Thymus (tissue), 11 donors: ENCODE measurements at regions not wholly inside any gene's neighbourhood (a gene's known extent, or its start where the extent isn't known, plus 50 kb on each side); places are given as distances from the start of the nearest gene placed in this dataset.
"Not testable (repeated sequence)": the region's sequence is repeated elsewhere in the genome, so short reads cannot be mapped to it uniquely, and the experiment has no call there.

Source experiments
- DNase-seq, 9 donors: peaks; one replicate each; pipeline ENCODE4 v3.0.0-alpha.2; 2013; ENCODE audit warnings: low spot score in 9 of 9, low read depth in 6 of 9, missing footprints in 1 of 9
- H3K27ac ChIP-seq, 2 donors: one replicate each; pipeline ENCODE4 v1.5.1; 2013; ENCODE audit warnings: control low read depth in 1 of 2, low read depth in 1 of 2, low read length in 1 of 2, mild to moderate bottlenecking in 1 of 2, moderate library complexity in 1 of 2
- H3K27me3 ChIP-seq, 2 donors: one replicate each; pipeline ENCODE4 v1.5.1; 2013; ENCODE audit warnings: low read length in 1 of 2; ENCODE audit not compliant: control insufficient read depth in 2 of 2, insufficient read depth in 1 of 2
- H3K36me3 ChIP-seq, 2 donors: one replicate each; pipeline ENCODE4 v1.5.1; 2013; ENCODE audit warnings: low read length in 1 of 2, mild to moderate bottlenecking in 1 of 2, moderate library complexity in 1 of 2; ENCODE audit not compliant: control insufficient read depth in 2 of 2, insufficient read depth in 2 of 2
- H3K4me1 ChIP-seq, 2 donors: one replicate each; pipeline ENCODE4 v1.5.1; 2013; ENCODE audit warnings: low read length in 2 of 2; ENCODE audit not compliant: control insufficient read depth in 2 of 2, insufficient read depth in 2 of 2
- H3K4me3 ChIP-seq, 2 donors: one replicate each; pipeline ENCODE4 v1.5.1; 2013; ENCODE audit warnings: low read length in 2 of 2, control low read depth in 1 of 2, mild to moderate bottlenecking in 1 of 2
- H3K9me3 ChIP-seq, 2 donors: one replicate each; pipeline ENCODE4 v1.5.1; 2013; ENCODE audit warnings: low read length in 1 of 2, mild to moderate bottlenecking in 1 of 2; ENCODE audit not compliant: control insufficient read depth in 2 of 2, insufficient read depth in 1 of 2
- WGBS: extraction: QIAGEN DNeasy Blood & Tissue Kit; methylation state at CpG from one replicate; pipeline ENCODE4 v1.1.7; 2013; 5-methylcytosine and 5-hydroxymethylcytosine counted together
- donor health status: healthy.

DNA sequence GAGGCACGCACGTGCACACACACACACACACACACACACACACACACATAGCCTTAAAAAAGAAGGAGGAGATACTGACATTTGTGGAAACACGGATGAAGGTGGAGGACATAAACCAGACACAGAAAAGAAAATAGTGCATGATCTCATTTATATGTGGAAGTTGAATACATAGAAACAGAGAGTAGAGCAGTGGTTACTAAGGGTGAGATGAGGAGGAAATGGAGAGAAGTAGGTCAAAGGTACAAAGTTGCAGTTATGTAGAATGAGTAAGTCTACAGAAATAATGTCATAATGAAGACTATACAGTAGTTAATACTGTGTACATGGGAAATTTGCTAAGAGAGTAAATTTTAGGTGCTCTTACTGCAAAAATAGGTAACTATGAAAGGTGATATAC is 412.2 kb upstream of the CDH9 start:
- 90% methylated on average over 3 of the region's 3 CpGs for WGBS
- Histone ChIP-seq H3K4me1 (no peaks in the 10 kb centered on the region), H3K9me3 (peaks cover 0 to 11% of the 10 kb centered on the region in 2 donors), H3K27me3 (no peaks in the 10 kb centered on the region), H3K4me3 (no peak overlapping the region), H3K36me3 (no peaks in the 10 kb centered on the region), H3K27ac (no peak overlapping the region)
- no peak for DNase-seq

- DNase-seq, H3K27ac ChIP-seq, H3K4me1 ChIP-seq, H3K27me3 ChIP-seq, H3K36me3 ChIP-seq, H3K9me3 ChIP-seq, H3K4me3 ChIP-seq: not testable (repeated sequence)
- 88% methylated on average over 20 of the region's 20 CpGs for WGBS
These were observed 401.0 kb upstream of the CDH9 start for GRCh38 chr5:27439383-27439782.

GRCh38 chr5:27437594-27438200 is 399.3 kb upstream of the CDH9 start:
- no peaks in the 10 kb centered on the region for H3K36me3 ChIP-seq
- DNase-seq = no peak
- 92% methylated on average over 2 of the region's 2 CpGs for WGBS
- H3K4me1 ChIP-seq = no peaks in the 10 kb centered on the region
- H3K4me3 ChIP-seq = no peak overlapping the region
- H3K27me3 ChIP-seq = no peaks in the 10 kb centered on the region
- peaks cover 0 to 9% of the 10 kb centered on the region in 2 donors for H3K9me3 ChIP-seq
- H3K27ac ChIP-seq = no peak overlapping the region

- Histone ChIP-seq H3K27me3 (no peaks in the 10 kb centered on the region), H3K36me3 (no peaks in the 10 kb centered on the region), H3K4me3 (no peak overlapping the region), H3K4me1 (no peaks in the 10 kb centered on the region), H3K27ac (no peak overlapping the region), H3K9me3 (peaks cover 0 to 2% of the 10 kb centered on the region in 2 donors)
- 94% methylated on average over 4 of the region's 4 CpGs for WGBS
- no peak for DNase-seq
These were observed 395.9 kb upstream of the CDH9 start for GRCh38 chr5:27434335-27434734.

- Histone ChIP-seq H3K27ac (no peak overlapping the region), H3K4me3 (no peak overlapping the region), H3K9me3 (no peaks in the 10 kb centered on the region), H3K27me3 (no peaks in the 10 kb centered on the region), H3K4me1 (no peaks in the 10 kb centered on the region), H3K36me3 (no peaks in the 10 kb centered on the region)
- DNase-seq = no peak
- 94% methylated on average over 1 of the region's 1 CpG for WGBS
These were observed 375.7 kb upstream of the CDH9 start for GRCh38 chr5:27414099-27414498.

GRCh38 chr5:27412384-27412783 is 374.0 kb upstream of the CDH9 start:
- Histone ChIP-seq H3K4me1 (no peaks in the 10 kb centered on the region), H3K27me3 (no peaks in the 10 kb centered on the region), H3K36me3 (no peaks in the 10 kb centered on the region), H3K9me3 (no peaks in the 10 kb centered on the region), H3K4me3 (no peak overlapping the region), H3K27ac (no peak overlapping the region)
- no peak for DNase-seq
- 96% methylated on average over 1 of the region's 1 CpG for WGBS

- H3K27ac ChIP-seq = no peak overlapping the region
- no peaks in the 10 kb centered on the region for H3K9me3 ChIP-seq
- H3K4me1 ChIP-seq = no peaks in the 10 kb centered on the region
- H3K27me3 ChIP-seq = no peaks in the 10 kb centered on the region
- no peak for DNase-seq
- no peaks in the 10 kb centered on the region for H3K36me3 ChIP-seq
- WGBS = 81% methylated on average over 1 of the region's 1 CpG
- no peak overlapping the region for H3K4me3 ChIP-seq
These were observed 367.6 kb upstream of the CDH9 start for GRCh38 chr5:27406020-27406419.

DNA sequence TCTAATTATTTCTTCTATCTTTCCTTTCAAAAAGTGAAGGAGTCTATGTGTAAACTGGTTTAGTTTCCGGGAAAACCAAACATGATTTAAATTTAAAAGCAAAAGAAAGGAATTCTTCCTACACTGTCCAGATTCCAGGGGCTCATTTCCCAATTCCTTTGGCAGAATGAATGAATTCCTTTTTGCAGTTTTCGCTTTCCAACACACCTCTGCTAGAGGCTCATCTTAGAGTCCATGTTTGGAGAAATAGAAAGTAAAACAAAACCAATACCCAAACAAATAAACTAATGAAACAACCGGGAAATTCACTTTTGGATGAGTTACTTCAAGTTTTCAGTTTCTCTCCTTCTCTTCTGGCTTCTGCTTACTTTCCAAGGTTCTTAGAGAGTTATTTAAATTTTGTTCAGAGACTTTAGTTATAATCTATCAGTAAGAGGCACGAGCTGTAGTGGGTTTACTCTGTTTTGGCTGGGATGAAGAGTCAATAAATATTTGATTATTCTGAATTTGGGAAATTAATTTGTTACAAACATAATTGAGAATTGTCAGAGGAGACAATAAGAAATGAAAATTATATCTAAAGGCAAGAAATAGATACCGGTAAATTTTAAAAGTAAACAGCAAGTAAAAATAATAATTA is 365.0 kb upstream of the CDH9 start:
- no peaks in the 10 kb centered on the region for H3K4me1 ChIP-seq
- WGBS = 90% methylated on average over 5 of the region's 5 CpGs
- H3K36me3 ChIP-seq = no peaks in the 10 kb centered on the region
- no peaks in the 10 kb centered on the region for H3K9me3 ChIP-seq
- H3K4me3 ChIP-seq = no peak overlapping the region
- no peak overlapping the region for H3K27ac ChIP-seq
- no peaks in the 10 kb centered on the region for H3K27me3 ChIP-seq
- no peak for DNase-seq

DNA sequence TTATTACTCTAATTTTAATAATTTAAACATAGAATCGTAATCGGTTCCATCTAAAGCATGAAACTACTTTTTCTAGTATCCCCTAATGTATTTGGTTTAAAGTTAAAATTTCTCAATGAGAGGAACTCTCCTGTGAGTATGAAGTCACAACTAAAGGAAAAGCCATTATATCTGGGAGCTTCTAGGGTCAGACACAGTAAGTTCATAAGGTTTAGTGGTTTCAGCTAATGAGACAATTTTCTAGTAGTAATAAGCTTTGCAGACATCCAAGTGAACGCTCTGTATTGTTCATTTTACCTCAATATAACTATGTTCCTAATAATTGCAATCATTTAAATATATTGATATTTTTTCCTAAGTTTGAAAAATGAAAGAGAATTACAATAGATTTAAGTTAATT is 364.4 kb upstream of the CDH9 start:
- Histone ChIP-seq H3K27me3 (no peaks in the 10 kb centered on the region), H3K4me1 (no peaks in the 10 kb centered on the region), H3K4me3 (no peak overlapping the region), H3K27ac (no peak overlapping the region), H3K9me3 (no peaks in the 10 kb centered on the region), H3K36me3 (no peaks in the 10 kb centered on the region)
- WGBS = 90% methylated on average over 3 of the region's 3 CpGs
- DNase-seq = no peak
